ENCODE measurements at regions not wholly inside any gene's neighbourhood (a gene's known extent, or its start where the extent isn't known, plus 50 kb on each side); places are given as distances from the start of the nearest gene placed in this dataset.

DNA sequence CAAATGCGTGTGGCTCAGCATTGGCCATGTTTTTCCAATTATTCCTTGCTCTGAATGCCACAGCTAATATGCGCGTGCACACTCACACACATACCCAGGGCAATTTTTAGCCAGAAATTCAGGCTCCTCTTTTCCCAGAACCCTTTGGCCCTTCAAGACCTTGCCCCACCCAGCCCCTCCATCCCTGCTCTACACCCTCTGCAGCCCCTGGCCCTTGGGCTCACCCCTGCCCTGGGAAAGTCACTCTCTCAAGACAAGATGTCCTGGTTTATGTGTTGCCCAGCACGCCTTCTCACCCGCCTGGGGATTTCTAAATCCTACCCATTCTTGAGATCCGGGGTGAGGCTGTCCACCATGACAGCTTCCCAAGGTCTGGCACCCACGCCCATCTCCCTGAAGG is 319.7 kb downstream of the CYP26B1 start:
- intact Hi-C loops (cut with DNase I) = no loop called here
- H3K36me3 ChIP-seq = no peaks in the 10 kb centered on the region
- no peak overlapping the region for H3K4me3 ChIP-seq
- no peak for ATAC-seq
- DNase-seq = no peak
- WGBS, 2 donors = 96 to 97% methylated on average over 7 of the region's 7 CpGs
- TF ChIP-seq, protein P1, sequence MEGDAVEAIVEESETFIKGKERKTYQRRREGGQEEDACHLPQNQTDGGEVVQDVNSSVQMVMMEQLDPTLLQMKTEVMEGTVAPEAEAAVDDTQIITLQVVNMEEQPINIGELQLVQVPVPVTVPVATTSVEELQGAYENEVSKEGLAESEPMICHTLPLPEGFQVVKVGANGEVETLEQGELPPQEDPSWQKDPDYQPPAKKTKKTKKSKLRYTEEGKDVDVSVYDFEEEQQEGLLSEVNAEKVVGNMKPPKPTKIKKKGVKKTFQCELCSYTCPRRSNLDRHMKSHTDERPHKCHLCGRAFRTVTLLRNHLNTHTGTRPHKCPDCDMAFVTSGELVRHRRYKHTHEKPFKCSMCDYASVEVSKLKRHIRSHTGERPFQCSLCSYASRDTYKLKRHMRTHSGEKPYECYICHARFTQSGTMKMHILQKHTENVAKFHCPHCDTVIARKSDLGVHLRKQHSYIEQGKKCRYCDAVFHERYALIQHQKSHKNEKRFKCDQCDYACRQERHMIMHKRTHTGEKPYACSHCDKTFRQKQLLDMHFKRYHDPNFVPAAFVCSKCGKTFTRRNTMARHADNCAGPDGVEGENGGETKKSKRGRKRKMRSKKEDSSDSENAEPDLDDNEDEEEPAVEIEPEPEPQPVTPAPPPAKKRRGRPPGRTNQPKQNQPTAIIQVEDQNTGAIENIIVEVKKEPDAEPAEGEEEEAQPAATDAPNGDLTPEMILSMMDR (IDR thresholded peaks at IDR 0.05) = no peak
- no peaks in the 10 kb centered on the region for H3K27me3 ChIP-seq
- peaks cover 0 to 18% (median 0%) of the 10 kb centered on the region in 11 donors for H3K9me3 ChIP-seq
- H3K4me1 ChIP-seq = peaks cover 5 to 33% (median 18%) of the 10 kb centered on the region in 9 donors
- no peak overlapping the region for H3K27ac ChIP-seq

- no peak for DNase-seq
Measured at GRCh38 chr2:71827524-71827901, 320.1 kb downstream of the CYP26B1 start.

GRCh38 chr2:71826826-71827523 is 320.7 kb downstream of the CYP26B1 start:
- Histone ChIP-seq H3K27me3 (no peaks in the 10 kb centered on the region), H3K4me3 (no peak overlapping the region), H3K4me1 (peaks cover 5 to 33% (median 18%) of the 10 kb centered on the region in 9 donors), H3K27ac (no peak overlapping the region), H3K36me3 (no peaks in the 10 kb centered on the region), H3K9me3 (peaks cover 0 to 13% (median 0%) of the 10 kb centered on the region in 11 donors)
- DNase-seq (no peak), ATAC-seq (no peak)
- TF ChIP-seq, protein P1 (IDR thresholded peaks at IDR 0.05) = no peak
- intact Hi-C loops (cut with DNase I) = no loop called here
- WGBS, 2 donors = 64 to 67% methylated on average over 5 of the region's 5 CpGs

More at GRCh38 chr2:71827524-71827901, 320.1 kb downstream of the CYP26B1 start:
- Histone ChIP-seq H3K9me3 (peaks cover 0 to 13% (median 0%) of the 10 kb centered on the region in 11 donors), H3K4me3 (no peak overlapping the region), H3K36me3 (no peaks in the 10 kb centered on the region), H3K27ac (no peak overlapping the region), H3K4me1 (peaks cover 5 to 33% (median 18%) of the 10 kb centered on the region in 9 donors), H3K27me3 (no peaks in the 10 kb centered on the region)
- intact Hi-C loops (cut with DNase I) = no loop called here
- WGBS, 2 donors = 77 to 92% methylated on average over 6 of the region's 6 CpGs
- no peak for ATAC-seq
- TF ChIP-seq, protein P1 (IDR thresholded peaks at IDR 0.05) = no peak

- H3K36me3 ChIP-seq = no peaks in the 10 kb centered on the region
- peaks cover 5 to 29% (median 16%) of the 10 kb centered on the region in 9 donors for H3K4me1 ChIP-seq
- no peaks in the 10 kb centered on the region for H3K27me3 ChIP-seq
- ATAC-seq (no peak), DNase-seq (no peak)
- peaks cover 0 to 13% (median 0%) of the 10 kb centered on the region in 11 donors for H3K9me3 ChIP-seq
- H3K27ac ChIP-seq = no peak overlapping the region
- intact Hi-C loops (cut with DNase I) = no loop called here
- 84 to 86% methylated on average over 3 of the region's 3 CpGs for WGBS, 2 donors
- H3K4me3 ChIP-seq = no peak overlapping the region
- TF ChIP-seq, protein P1 (IDR thresholded peaks at IDR 0.05) = no peak
Measured at GRCh38 chr2:71826299-71826698, 321.4 kb downstream of the CYP26B1 start.
